HFFc6 (cell line): ENCODE measurements at regions not wholly inside any gene's neighbourhood (a gene's known extent, or its start where the extent isn't known, plus 50 kb on each side); places are given as distances from the start of the nearest gene placed in this dataset.

Experiments used
- DNase-seq: peaks from one replicate; pipeline ENCODE4 v3.0.0-alpha.2; 2018
- H3K27ac Mint-ChIP-seq: 2 replicates; pipeline ENCODE4 v1.8.0; 2020; ENCODE audit warnings: mild to moderate bottlenecking, mixed read lengths
- H3K27me3 Mint-ChIP-seq: 2 replicates; pipeline ENCODE4 v1.8.0; 2021; ENCODE audit warnings: mild to moderate bottlenecking, moderate library complexity, mixed read lengths; ENCODE audit not compliant: insufficient read depth
- H3K36me3 Mint-ChIP-seq: 2 replicates; pipeline ENCODE4 v1.8.0; 2021; ENCODE audit warnings: low read depth, mixed read lengths
- H3K4me1 Mint-ChIP-seq: 2 replicates; pipeline ENCODE4 v1.8.0; 2020; ENCODE audit warnings: low read depth, mixed read lengths
- H3K4me3 Mint-ChIP-seq: 2 replicates; pipeline ENCODE4 v1.8.0; 2020; ENCODE audit warnings: mild to moderate bottlenecking, moderate library complexity, mixed read lengths
- H3K9me3 Mint-ChIP-seq: 2 replicates; pipeline ENCODE4 v1.8.0; 2020; ENCODE audit warnings: mild to moderate bottlenecking, mixed read lengths
- TF ChIP-seq, protein P1 (sequence below): fragments of 200-600 bp; sonication (generic); IDR thresholded peaks from 2 replicates; pipeline ENCODE4 v1.5.0; 2021; ENCODE audit warnings: antibody characterized with exemption, mild to moderate bottlenecking

DNA sequence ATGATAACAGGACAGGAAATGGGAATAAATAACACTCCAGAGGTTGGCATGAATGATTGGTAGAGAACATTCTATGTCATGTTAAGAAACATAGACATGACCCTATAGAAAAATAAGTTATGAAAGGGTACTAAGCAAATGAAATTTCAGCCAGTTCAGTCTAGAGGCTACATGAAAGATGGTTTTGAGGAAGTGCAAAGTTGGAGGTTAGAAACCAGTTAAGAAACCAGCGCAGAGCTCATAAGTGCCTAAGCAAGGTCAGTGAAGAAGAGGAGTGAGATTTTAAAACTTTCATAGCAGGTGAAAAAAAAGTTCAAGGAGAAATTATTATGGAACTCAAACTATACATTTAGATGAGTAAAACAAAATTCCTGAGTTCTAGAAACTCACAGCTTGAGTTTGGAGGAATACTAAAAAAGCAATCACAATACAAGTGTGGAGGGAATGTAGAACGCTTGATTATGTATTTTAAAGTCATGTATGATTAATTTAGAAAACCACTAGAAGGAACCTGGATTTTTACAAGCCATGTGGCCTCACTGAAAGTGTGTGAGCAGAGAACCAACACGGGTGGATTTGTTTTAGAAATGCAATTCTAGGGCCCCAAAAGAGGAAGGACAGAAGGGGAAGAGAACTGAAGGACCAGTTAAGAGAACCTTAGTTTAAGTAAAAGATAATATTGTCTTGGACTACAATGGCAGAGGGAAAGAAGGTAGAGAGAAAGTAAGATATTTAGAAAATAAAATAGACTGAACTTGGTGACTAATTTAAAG lies 162.4 kb downstream of the PCDH20 start:
- TF ChIP-seq, protein P1, sequence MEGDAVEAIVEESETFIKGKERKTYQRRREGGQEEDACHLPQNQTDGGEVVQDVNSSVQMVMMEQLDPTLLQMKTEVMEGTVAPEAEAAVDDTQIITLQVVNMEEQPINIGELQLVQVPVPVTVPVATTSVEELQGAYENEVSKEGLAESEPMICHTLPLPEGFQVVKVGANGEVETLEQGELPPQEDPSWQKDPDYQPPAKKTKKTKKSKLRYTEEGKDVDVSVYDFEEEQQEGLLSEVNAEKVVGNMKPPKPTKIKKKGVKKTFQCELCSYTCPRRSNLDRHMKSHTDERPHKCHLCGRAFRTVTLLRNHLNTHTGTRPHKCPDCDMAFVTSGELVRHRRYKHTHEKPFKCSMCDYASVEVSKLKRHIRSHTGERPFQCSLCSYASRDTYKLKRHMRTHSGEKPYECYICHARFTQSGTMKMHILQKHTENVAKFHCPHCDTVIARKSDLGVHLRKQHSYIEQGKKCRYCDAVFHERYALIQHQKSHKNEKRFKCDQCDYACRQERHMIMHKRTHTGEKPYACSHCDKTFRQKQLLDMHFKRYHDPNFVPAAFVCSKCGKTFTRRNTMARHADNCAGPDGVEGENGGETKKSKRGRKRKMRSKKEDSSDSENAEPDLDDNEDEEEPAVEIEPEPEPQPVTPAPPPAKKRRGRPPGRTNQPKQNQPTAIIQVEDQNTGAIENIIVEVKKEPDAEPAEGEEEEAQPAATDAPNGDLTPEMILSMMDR = no peak
- Mint-ChIP-seq H3K36me3 (no peaks in the 10 kb centered on the region), H3K4me3 (no peak overlapping the region), H3K9me3 (peaks cover 25% of the 10 kb centered on the region), H3K27ac (no peak overlapping the region), H3K4me1 (no peaks in the 10 kb centered on the region), H3K27me3 (no peaks in the 10 kb centered on the region)
- DNase-seq = no peak

DNA sequence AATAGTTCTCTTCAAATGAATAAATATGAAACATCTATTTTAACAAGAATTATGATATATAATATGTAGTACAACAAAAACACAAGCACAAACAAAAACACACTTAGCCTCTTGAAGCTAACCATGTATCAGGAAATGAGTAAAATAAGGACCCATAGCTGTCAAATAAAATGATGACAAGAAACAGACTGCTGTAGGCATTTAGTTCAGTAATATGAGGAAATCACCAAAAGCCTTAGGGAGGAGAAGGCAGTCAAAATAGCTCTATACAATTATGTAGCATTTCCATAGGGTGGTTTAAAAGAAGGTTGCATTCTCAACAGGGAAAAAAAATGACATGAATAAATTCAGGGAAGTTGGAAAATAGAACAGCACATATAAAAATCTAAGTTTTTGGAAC lies 163.4 kb downstream of the PCDH20 start:
- H3K27ac Mint-ChIP-seq = no peak overlapping the region
- no peaks in the 10 kb centered on the region for H3K4me1 Mint-ChIP-seq
- DNase-seq = no peak
- H3K36me3 Mint-ChIP-seq = no peaks in the 10 kb centered on the region
- no peaks in the 10 kb centered on the region for H3K27me3 Mint-ChIP-seq
- no peak overlapping the region for H3K4me3 Mint-ChIP-seq
- TF ChIP-seq, protein P1 = no peak
- H3K9me3 Mint-ChIP-seq = peaks cover 33% of the 10 kb centered on the region

DNA sequence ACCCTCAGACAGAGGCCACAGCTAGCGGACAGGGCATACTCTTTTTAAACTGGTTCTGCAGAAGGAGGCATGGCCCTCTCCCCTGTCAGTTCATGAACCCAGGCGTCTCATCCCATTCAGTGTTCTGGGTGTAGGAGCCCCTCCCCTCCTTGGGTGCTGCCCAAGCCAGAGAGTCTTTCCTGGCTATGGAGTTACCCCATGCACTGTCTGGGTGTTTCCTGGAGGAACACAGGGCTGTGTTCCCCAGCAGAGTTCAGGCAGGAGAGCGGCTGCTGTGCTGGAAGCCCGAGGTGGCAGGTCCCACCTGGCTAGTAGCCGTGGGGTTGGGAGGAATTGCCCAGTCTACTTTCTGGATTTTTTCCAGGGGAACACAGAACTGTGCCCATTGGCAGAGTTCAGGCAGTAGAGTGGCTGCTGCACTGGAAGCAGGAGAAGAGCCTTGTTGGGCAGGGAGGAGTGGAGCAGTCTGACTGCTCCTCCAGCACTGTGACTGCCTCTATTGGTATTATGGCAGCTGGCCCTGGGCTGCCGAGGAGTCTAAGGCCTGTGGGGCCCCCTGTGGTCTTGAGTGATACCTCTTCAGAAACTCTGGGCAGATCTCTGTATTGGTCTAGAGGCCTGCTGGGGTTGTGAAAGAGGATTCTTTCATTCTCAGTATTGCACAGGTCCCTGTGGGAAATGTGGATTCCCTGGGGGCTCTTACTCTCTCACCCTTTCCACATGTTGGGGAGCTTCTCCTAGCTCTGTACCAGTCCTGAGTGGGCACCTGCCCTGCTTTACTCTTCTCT lies 168.3 kb downstream of the PCDH20 start:
- Mint-ChIP-seq H3K4me3 (no peak overlapping the region), H3K36me3 (no peaks in the 10 kb centered on the region), H3K4me1 (no peaks in the 10 kb centered on the region), H3K9me3 (peaks cover 44% of the 10 kb centered on the region), H3K27ac (no peak overlapping the region), H3K27me3 (no peaks in the 10 kb centered on the region)
- TF ChIP-seq, protein P1 = no peak
- no peak for DNase-seq

DNA sequence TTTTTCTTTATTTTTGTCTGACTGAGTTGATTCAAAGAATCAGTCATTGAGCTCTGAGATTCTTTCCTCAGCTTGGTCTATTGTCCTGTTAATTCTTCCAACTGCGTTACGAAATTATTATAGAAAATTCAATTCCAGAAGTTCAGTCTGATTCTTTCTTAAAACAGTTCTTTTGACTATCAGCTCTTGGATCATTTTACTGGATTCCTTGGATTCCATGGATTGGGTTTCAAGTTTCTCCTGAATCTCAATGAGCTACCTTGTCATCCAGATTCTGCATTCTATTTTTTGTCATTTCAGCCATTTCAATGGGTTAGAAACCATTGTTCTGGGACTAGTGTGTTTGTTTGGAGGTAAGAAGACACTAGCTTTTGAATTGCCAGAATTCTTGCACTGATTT lies 169.3 kb downstream of the PCDH20 start:
- Mint-ChIP-seq H3K27ac (no peak overlapping the region), H3K4me1 (no peaks in the 10 kb centered on the region), H3K36me3 (no peaks in the 10 kb centered on the region), H3K27me3 (no peaks in the 10 kb centered on the region), H3K9me3 (peaks cover 39% of the 10 kb centered on the region), H3K4me3 (no peak overlapping the region)
- no peak for DNase-seq
- TF ChIP-seq, protein P1 = no peak

DNA sequence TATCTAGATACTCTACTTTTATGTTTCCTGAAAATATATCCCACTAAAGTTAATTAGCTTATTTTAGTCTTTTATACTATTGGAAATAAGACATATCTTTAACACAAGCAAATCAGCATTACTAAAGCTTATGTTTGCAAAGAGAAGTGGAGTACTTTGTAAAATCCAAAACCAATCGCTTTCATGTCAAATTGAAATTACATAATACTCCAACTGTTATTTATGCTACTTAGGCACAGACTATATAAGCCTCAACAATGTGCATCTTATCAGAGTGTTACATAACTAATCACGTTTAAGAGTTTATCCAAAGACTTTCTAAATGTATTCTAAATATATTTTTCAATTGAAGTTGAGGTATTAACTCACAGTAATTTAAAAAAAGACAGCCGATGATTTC lies 200.0 kb downstream of the PCDH20 start:
- Mint-ChIP-seq H3K36me3 (no peaks in the 10 kb centered on the region), H3K4me1 (no peaks in the 10 kb centered on the region), H3K27ac (no peak overlapping the region), H3K27me3 (no peaks in the 10 kb centered on the region), H3K4me3 (no peak overlapping the region), H3K9me3 (peaks cover 18% of the 10 kb centered on the region; the same call in 1 of the 2 replicates)
- TF ChIP-seq, protein P1 = no peak
- DNase-seq = no peak
